HCT116 (cell line): ENCODE measurements at regions not wholly inside any gene's neighbourhood (a gene's known extent, or its start where the extent isn't known, plus 50 kb on each side); places are given as distances from the start of the nearest gene placed in this dataset.

ENCODE experiments used
- ATAC-seq: fragments of 200-7000 bp; cut with Tn5 transposase; 2 replicates; pipeline ENCODE4 v1.9.1; 2020; ENCODE audit warnings: mild to moderate bottlenecking, moderate library complexity
- BruUV-seq: library from RNA; stranded (reverse); fragments of 400-500 nt; replicated peaks from 2 replicates; lab custom pipeline; 2021; lab: Mats Ljungman, UMichigan
- CTCF ChIA-PET: fragments of 300-600 bp; sonication (Branson Sonifier 250); formaldehyde crosslinking; loops from one replicate; lab custom pipeline; 2021; ENCODE audit warnings: antibody characterized with exemption; lab: Charles Lee
- POLR2A ChIA-PET: fragments of 300-600, 350-600 bp; sonication (Branson Sonifier 250); formaldehyde crosslinking; loops from one replicate; lab custom pipeline; 2021; ENCODE audit warnings: antibody characterized with exemption; lab: Charles Lee
- RAD21 ChIA-PET, 2 experiments: fragments of 300-600 bp; sonication (Branson Sonifier 250); formaldehyde crosslinking; loops; one replicate each; lab custom pipeline; 2023; ENCODE audit warnings: low total read pairs in 2 of 2; ENCODE audit not compliant: uncharacterized antibody in 2 of 2, unreplicated experiment in 2 of 2, low non-redundant PET in 1 of 2; lab: Charles Lee
- DNase-seq: peaks from one replicate; pipeline ENCODE4 v3.0.0-alpha.2; 2010; ENCODE audit warnings: low read depth, low spot score
- H2AFZ ChIP-seq: fragments of 200-600 bp; shearing (Covaris generic), sonication (generic); 2 replicates; pipeline ENCODE4 v1.6.1; 2017; ENCODE audit warnings: low read depth, mixed run types, mixed read lengths, antibody characterized with exemption, low read length; ENCODE audit not compliant: poor library complexity, severe bottlenecking
- H3K27ac ChIP-seq: 2 replicates; pipeline ENCODE4 v1.5.1; 2012; ENCODE audit warnings: low read depth, low read length
- H3K27me3 ChIP-seq: fragments of 200-600 bp; sonication (generic); 2 replicates; pipeline ENCODE4 v1.6.1; 2016; ENCODE audit warnings: mixed run types, low read length, mixed read lengths; ENCODE audit not compliant: insufficient read depth
- H3K36me3 ChIP-seq, 2 experiments: fragments of 200-500 bp in 1 of 2; fragments of 200-600 bp in 1 of 2; sonication (Bioruptor generic) in 1 of 2; sonication (generic) in 1 of 2; 2 replicates each; pipeline versions ENCODE4 v1.5.1 to v1.6.1; 2014 to 2016; ENCODE audit warnings: low read length in 2 of 2, inconsistent platforms in 1 of 2, mixed read lengths in 1 of 2, mixed run types in 1 of 2; ENCODE audit not compliant: insufficient read depth in 2 of 2, control insufficient read depth in 1 of 2
- H3K4me1 ChIP-seq, 2 experiments: fragments of 200-600 bp in 1 of 2; sonication (generic) in 1 of 2; 2 replicates each; pipeline versions ENCODE4 v1.5.1 to v1.6.1; 2012 to 2017; ENCODE audit warnings: low read length in 2 of 2, inconsistent platforms in 1 of 2, mild to moderate bottlenecking in 1 of 2, mixed read lengths in 1 of 2, mixed run types in 1 of 2, moderate library complexity in 1 of 2; ENCODE audit not compliant: insufficient read depth in 2 of 2, control insufficient read depth in 1 of 2
- H3K4me2 ChIP-seq: fragments of 200-600 bp; sonication (generic); 2 replicates; pipeline ENCODE4 v1.6.1; 2017; ENCODE audit warnings: mixed run types, low read length, mixed read lengths
- H3K4me3 ChIP-seq, 2 experiments: fragments of 200-600 bp in 1 of 2; sonication (generic) in 1 of 2; replicated peaks in 1 of 2; 2 replicates each; pipeline ENCODE4 v1.5.1; 2011 to 2016; ENCODE audit warnings: low read length in 2 of 2, control low read depth in 1 of 2, low read depth in 1 of 2, mild to moderate bottlenecking in 1 of 2, mixed read lengths in 1 of 2, mixed run types in 1 of 2
- H3K79me2 ChIP-seq: fragments of 200-600 bp; sonication (generic); 2 replicates; pipeline ENCODE4 v1.6.1; 2017; ENCODE audit warnings: mild to moderate bottlenecking, mixed run types, low read length, moderate library complexity, mixed read lengths; ENCODE audit not compliant: insufficient read depth
- H3K9ac ChIP-seq: fragments of 200-600 bp; sonication (generic); 2 replicates; pipeline ENCODE4 v1.6.1; 2016; ENCODE audit warnings: low read length, mixed read lengths
- H3K9me2 ChIP-seq: fragments of 200-600 bp; sonication (generic), shearing (Covaris generic); 2 replicates; pipeline ENCODE4 v1.6.1; 2017; ENCODE audit warnings: mixed run types, mild to moderate bottlenecking, moderate library complexity; ENCODE audit not compliant: insufficient read depth
- H3K9me3 ChIP-seq, 2 experiments: fragments of 200-500 bp in 1 of 2; fragments of 200-600 bp in 1 of 2; sonication (Bioruptor generic) in 1 of 2; sonication (generic) in 1 of 2; 2 replicates each; pipeline ENCODE4 v1.6.1; 2014 to 2017; ENCODE audit warnings: low read length in 2 of 2, mixed read lengths in 2 of 2, inconsistent platforms in 1 of 2, low read depth in 1 of 2, mild to moderate bottlenecking in 1 of 2, mixed run types in 1 of 2, moderate library complexity in 1 of 2; ENCODE audit not compliant: control insufficient read depth in 1 of 2, insufficient read depth in 1 of 2
- H4K20me1 ChIP-seq: fragments of 200-600 bp; sonication (generic), shearing (Covaris generic); 2 replicates; pipeline ENCODE4 v1.6.1; 2017; ENCODE audit warnings: mixed run types, mild to moderate bottlenecking, moderate library complexity; ENCODE audit not compliant: insufficient read depth
- ATF3 ChIP-seq: IDR thresholded peaks from 2 replicates; pipeline ENCODE4 v1.6.1; 2012
- CBX3 ChIP-seq: IDR thresholded peaks from 2 replicates; pipeline ENCODE4 v1.6.1; 2012; ENCODE audit warnings: low read depth
- CEBPB ChIP-seq: IDR thresholded peaks from 2 replicates; pipeline ENCODE4 v1.6.1; 2012; ENCODE audit warnings: low read depth
- EGR1 ChIP-seq: IDR thresholded peaks from 2 replicates; pipeline ENCODE4 v1.6.1; 2012; ENCODE audit warnings: low read depth
- ELF1 ChIP-seq: IDR thresholded peaks from 2 replicates; pipeline ENCODE4 v1.6.1; 2012; ENCODE audit warnings: low read depth, borderline replicate concordance
- EZH2 ChIP-seq: fragments of 200-600 bp; sonication (generic); IDR thresholded peaks from 2 replicates; pipeline ENCODE4 v1.6.1; 2017; ENCODE audit warnings: antibody characterized with exemption, mixed run types
- EZH2phosphoT487 ChIP-seq: fragments of 200-600 bp; IDR thresholded peaks from 2 replicates; pipeline ENCODE4 v1.6.1; 2018; ENCODE audit warnings: antibody characterized with exemption, borderline replicate concordance
- JUND ChIP-seq: IDR thresholded peaks from 2 replicates; pipeline ENCODE4 v1.6.1; 2012
- MAX ChIP-seq: IDR thresholded peaks from 2 replicates; pipeline ENCODE4 v1.6.1; 2012
- POLR2A ChIP-seq: IDR thresholded peaks from 2 replicates; pipeline ENCODE4 v1.7.0; 2011; ENCODE audit warnings: borderline replicate concordance; ENCODE audit not compliant: insufficient read depth, insufficient read length; ENCODE audit errors: extremely low read depth
- POLR2AphosphoS5 ChIP-seq: IDR thresholded peaks from 2 replicates; pipeline ENCODE4 v1.6.1; 2011; ENCODE audit warnings: mild to moderate bottlenecking, low read depth, low read length, moderate library complexity
- REST ChIP-seq: IDR thresholded peaks from 2 replicates; pipeline ENCODE4 v1.6.1; 2012; ENCODE audit warnings: low read depth
- SIN3A ChIP-seq: IDR thresholded peaks from 2 replicates; pipeline ENCODE4 v1.6.1; 2012; ENCODE audit warnings: low read depth
- SRF ChIP-seq: IDR thresholded peaks from 2 replicates; pipeline ENCODE4 v1.6.1; 2012; ENCODE audit warnings: low read depth
- YY1 ChIP-seq: IDR thresholded peaks from 2 replicates; pipeline ENCODE4 v1.6.1; 2011; ENCODE audit warnings: low read length, low read depth, moderate library complexity, mild to moderate bottlenecking; ENCODE audit not compliant: insufficient replicate concordance; ENCODE audit errors: extremely low read depth
- ZBTB33 ChIP-seq: IDR thresholded peaks from 2 replicates; pipeline ENCODE4 v1.6.1; 2011; ENCODE audit warnings: mild to moderate bottlenecking, low read length, moderate library complexity; ENCODE audit not compliant: insufficient replicate concordance; ENCODE audit errors: extremely low read depth
- ZFX ChIP-seq: fragments of 450-650 bp; IDR thresholded peaks from 2 replicates; pipeline ENCODE4 v1.6.1; 2017
- intact Hi-C: fragments of 100-400 bp; cut with micrococcal nuclease; formaldehyde crosslinking; loops from 2 replicates; pipeline ENCODE4 v1.10.0; 2022

- Histone ChIP-seq H3K27me3 (no peaks in the 10 kb centered on the region), H3K9ac (no peak overlapping the region), H3K4me3 (no peak overlapping the region), H3K79me2 (no peaks in the 10 kb centered on the region), H4K20me1 (no peaks in the 10 kb centered on the region), H3K4me1 (no peaks in the 10 kb centered on the region), H3K27ac (no peak overlapping the region), H3K9me3 (no peaks in the 10 kb centered on the region), H3K4me2 (no peak overlapping the region), H3K36me3 (no peaks in the 10 kb centered on the region), H2AFZ (no peak overlapping the region), H3K9me2 (no peaks in the 10 kb centered on the region)
- intact Hi-C loops: no loop called here
- BruUV-seq: no TSS peak
- TF ChIP-seq SRF (no peak), EZH2 (no peak), CEBPB (no peak)
- ChIA-PET POLR2A (no interaction called here), CTCF (no interaction called here), RAD21 (no interaction called here)
- no peak for ATAC-seq
- no peak for DNase-seq
Measured at GRCh38 chr7:15937571-15937970, 251.1 kb upstream of the MEOX2 start.

- H3K36me3 ChIP-seq: no peaks in the 10 kb centered on the region
- RAD21 ChIA-PET: no interaction called here
- no peak overlapping the region for H3K9ac ChIP-seq
- H3K9me2 ChIP-seq: no peaks in the 10 kb centered on the region
- H3K27ac ChIP-seq: no peak overlapping the region
- no TSS peak for BruUV-seq
- no peaks in the 10 kb centered on the region for H3K79me2 ChIP-seq
- no peak overlapping the region for H3K4me3 ChIP-seq
- H3K4me1 ChIP-seq: no peaks in the 10 kb centered on the region
- H3K27me3 ChIP-seq: no peaks in the 10 kb centered on the region
- ATAC-seq (no peak), DNase-seq (no peak)
- TF ChIP-seq EZH2 (no peak), CBX3 (no peak), ZBTB33 (no peak), EZH2phosphoT487 (no peak), YY1 (no peak), EGR1 (no peak), POLR2AphosphoS5 (no peak), ELF1 (no peak), MAX (no peak), JUND (no peak), ATF3 (no peak), REST (no peak), POLR2A (no peak), SIN3A (no peak), ZFX (no peak)
- no peak overlapping the region for H2AFZ ChIP-seq
- POLR2A ChIA-PET: no interaction called here
- no peak overlapping the region for H3K4me2 ChIP-seq
- CTCF ChIA-PET: no interaction called here
- intact Hi-C loops: no loop called here
- H4K20me1 ChIP-seq: no peaks in the 10 kb centered on the region
- H3K9me3 ChIP-seq: no peaks in the 10 kb centered on the region
Measured at GRCh38 chr7:15936991-15937390, 250.5 kb upstream of the MEOX2 start.
